Colon (tissue), 2 donors: ENCODE measurements at regions not wholly inside any gene's neighbourhood (a gene's known extent, or its start where the extent isn't known, plus 50 kb on each side); places are given as distances from the start of the nearest gene placed in this dataset.

Experiments used
- FAIRE-seq: peaks from 2 replicates; lab custom pipeline; 2012; peaks lifted over from hg19 to GRCh38; lab: Jason Lieb, UNC
- donor health status: control.
- donor health status: control.

GRCh38 chr11:134866981-134867675 is 455.1 kb upstream of the B3GAT1 start:
- FAIRE-seq: no peak

- FAIRE-seq: no peak
Measured at GRCh38 chr11:134866215-134866614, 454.2 kb upstream of the B3GAT1 start.

- FAIRE-seq: no peak
Measured at GRCh38 chr11:134864968-134865305, 452.9 kb upstream of the B3GAT1 start.

- FAIRE-seq: no peak
Measured at GRCh38 chr11:134864233-134864967, 452.4 kb upstream of the B3GAT1 start.

DNA sequence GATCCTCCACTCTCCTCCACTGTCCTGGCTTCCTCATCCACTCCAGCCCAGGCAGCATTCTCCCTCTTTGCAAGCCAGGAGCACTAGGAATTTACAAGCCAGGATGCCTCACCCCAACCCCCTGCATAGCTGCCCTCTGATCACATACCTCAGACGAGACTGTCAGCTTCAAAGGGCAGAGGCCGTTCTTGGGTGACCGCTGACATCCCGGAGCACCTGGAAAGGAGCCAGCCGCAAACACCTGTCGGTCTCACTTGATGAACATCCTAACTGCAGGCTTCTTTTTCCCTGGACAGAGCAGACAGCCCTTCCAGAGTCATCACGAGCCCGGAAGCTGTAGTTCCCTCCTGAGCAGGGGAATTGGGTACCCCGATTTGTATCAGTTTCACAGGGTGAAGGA is 451.3 kb upstream of the B3GAT1 start:
- FAIRE-seq: no peak

- no peak for FAIRE-seq
Measured at GRCh38 chr11:134862587-134863195, 450.6 kb upstream of the B3GAT1 start.

DNA sequence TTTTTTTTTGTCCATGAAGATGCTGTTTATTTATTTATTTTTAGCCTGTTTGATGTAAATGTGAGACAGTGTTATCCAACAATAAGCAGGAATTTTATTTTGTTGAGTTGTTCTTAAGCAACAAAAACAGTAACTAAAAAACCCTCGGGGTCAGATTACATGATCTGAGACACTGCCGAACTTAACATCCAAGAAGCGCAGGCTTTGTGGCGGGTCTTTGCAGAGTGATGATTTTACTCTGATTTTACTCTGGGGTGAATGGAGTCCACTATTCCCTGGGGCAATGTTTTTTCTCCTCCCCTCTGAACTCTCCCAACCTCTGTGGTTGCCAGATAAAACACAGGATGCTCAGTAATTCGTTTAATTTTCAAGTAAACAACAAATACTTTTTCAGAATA is 450.1 kb upstream of the B3GAT1 start:
- FAIRE-seq: no peak

DNA sequence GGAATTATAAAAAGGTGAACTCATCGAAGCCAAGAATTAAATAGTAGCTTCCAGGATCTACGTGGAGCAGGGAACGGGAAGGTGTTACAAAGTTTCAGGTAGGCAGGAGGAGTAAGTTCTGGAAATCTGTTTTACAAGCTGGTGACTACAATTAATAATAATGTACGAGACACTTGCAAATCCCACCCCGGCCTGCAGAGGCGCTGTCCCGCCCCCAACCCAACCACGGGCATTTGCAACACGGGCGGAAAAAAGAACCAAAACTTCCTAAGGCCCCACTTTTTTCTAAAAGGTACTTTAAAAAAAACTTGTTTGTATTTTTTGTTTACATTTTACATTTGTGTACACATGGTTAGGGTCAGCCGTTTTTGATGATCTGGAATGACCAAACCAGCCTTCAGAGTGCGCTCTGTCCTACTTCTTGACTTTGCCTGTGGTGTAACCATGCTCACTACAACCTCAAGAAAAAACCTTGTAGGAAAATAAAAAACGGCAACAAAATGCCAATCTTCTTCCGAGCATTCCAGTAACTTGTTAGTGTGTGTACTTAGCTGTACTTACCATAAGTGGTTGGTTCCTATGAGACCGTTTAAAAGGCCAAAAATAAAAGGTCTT is 449.6 kb upstream of the B3GAT1 start:
- FAIRE-seq: no peak

GRCh38 chr11:134858783-134859480 is 446.9 kb upstream of the B3GAT1 start:
- FAIRE-seq: no peak

DNA sequence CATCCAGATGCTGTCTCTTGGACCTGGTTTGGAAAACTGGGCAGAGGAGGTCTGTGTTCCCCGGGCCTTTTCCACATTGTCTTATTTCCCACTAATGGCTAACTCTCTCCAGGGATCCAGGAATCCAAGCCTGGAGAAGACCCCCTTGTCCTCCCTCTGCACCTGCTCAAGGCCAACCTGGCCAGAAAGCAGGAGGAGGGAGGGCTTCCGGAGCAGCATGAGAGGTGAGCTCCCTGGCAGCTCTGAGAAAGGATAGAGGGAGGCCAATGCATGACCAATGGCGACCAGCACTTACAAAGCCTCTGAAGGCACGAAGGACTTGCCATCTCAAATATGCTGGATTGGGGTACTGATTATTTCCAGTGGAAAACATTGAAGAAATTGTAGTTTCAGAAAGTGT is 445.0 kb upstream of the B3GAT1 start:
- FAIRE-seq: no peak

DNA sequence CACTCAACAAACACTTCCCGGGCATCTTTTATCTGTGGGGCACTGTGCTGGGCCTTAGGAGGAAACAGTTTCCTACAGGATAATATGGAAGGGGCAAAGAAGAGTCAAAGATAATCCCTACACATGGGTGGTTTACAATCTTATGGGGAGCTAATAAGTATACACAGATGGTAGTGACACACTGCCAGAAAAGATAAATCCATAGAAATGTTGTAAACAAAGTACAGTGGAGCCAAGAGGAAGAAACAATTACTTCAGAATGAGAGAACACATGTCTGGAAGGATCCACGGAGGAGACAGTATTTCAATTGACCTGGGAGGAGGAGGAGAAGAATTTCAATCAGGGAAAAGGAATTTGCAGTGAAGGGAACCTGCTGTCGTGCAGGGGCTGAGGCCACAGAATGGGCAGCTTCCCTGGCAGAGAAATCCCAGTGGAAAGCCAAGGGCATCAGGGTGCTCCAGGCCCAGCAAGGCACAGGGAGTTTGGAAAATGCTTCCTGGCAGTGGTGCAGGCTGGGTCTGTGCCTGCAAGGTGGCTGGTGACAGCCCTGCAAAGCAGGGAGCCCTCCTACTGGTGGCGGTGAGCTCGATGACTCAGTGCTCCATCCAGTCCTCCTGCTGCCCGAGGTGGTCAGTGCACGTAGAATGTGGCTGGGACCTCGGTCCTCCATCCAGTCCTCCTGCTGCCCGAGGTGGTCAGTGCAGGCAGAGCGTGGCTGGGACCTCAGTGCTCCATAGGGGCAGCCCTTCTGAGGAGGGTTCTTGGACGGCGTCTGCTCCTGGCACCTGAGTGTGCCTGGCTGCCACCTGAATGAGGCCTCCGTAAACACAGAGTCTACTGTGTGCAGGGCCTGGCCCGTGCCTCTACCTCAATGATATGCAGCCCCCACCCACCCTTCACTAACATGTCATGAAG is 444.3 kb upstream of the B3GAT1 start:
- no peak for FAIRE-seq

GRCh38 chr11:134853992-134854991 is 442.2 kb upstream of the B3GAT1 start:
- FAIRE-seq: no peak

GRCh38 chr11:134851503-134852224 is 439.6 kb upstream of the B3GAT1 start:
- FAIRE-seq: peak; percentile 92

DNA sequence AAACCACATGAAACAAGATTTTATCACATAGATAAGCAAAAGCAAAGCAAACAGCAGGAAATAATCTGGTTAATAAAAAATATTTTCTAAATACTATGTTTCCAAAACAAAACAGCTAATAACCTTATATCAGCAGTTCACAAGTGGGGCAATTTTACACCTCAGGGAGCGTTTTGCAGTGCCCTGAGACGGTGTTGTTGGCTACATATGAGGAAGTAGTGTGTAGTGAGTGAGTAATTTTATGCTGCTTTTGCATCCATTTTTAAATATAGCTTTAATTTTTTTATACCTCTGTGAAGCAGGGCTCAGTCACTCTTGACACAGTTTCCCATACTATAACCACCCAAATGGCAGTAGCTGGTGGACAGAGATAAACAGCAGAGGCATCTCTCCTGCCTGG is 438.5 kb upstream of the B3GAT1 start:
- FAIRE-seq: no peak

GRCh38 chr11:134849833-134850232 is 437.8 kb upstream of the B3GAT1 start:
- FAIRE-seq: no peak

GRCh38 chr11:134847083-134847715 is 435.2 kb upstream of the B3GAT1 start:
- FAIRE-seq: no peak

DNA sequence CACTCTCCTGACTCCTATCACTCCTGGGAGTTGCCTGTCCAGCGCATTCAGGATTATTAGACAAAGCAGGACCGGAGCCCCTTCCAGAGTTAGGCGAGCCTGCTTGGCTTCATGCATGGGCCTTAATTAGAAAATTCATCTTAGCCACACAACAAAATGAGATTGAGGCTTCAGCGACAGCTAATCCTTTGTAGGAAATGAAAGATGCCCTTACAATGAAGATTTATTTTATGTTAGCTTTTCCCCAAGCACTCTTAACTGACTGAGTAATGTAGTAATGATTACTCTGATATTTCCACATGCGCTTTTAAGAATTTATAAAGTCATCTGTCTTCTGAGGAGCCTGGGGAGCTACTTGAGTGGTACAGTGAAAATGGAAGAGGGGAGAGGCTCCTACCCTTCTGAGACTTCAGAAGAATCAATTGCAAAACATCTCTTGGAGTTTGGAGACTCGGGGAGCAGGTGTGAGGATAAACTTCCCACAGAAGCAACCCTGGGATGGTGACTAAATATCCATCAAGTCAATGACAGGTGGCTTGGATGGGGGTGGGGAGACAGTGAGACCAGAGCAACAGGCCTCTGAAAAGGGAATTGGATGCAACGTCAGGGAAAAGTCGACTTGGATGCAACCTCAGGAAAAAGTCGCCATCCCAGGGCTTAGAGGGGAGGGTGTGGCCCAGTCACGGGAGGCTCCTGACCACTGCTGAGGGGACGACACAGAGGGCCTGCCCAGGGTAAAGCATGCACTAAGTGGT is 434.5 kb upstream of the B3GAT1 start:
- no peak for FAIRE-seq
